H9 (cell line): ENCODE measurements at regions not wholly inside any gene's neighbourhood (a gene's known extent, or its start where the extent isn't known, plus 50 kb on each side); places are given as distances from the start of the nearest gene placed in this dataset.

Source experiments
- DNase-seq: peaks from one replicate; pipeline ENCODE4 v3.0.0-alpha.2; 2017
- H2AFZ ChIP-seq: one replicate; pipeline ENCODE4 v1.6.1; 2013; ENCODE audit warnings: mild to moderate bottlenecking, low read length, control low read depth, moderate library complexity
- H2AK5ac ChIP-seq: 2 replicates; pipeline ENCODE4 v1.6.1; 2013; ENCODE audit warnings: low read length, control low read depth, mixed read lengths; ENCODE audit not compliant: insufficient read length
- H2BK120ac ChIP-seq: one replicate; pipeline ENCODE4 v1.6.1; 2013; ENCODE audit warnings: low read depth, mild to moderate bottlenecking, low read length, control low read depth, inconsistent platforms; ENCODE audit not compliant: poor library complexity, severe bottlenecking
- H2BK12ac ChIP-seq: 2 replicates; pipeline ENCODE4 v1.6.1; 2013; ENCODE audit warnings: low read length, control low read depth, mixed read lengths, low read depth; ENCODE audit not compliant: insufficient read length
- H2BK15ac ChIP-seq: 2 replicates; pipeline ENCODE4 v1.6.1; 2013; ENCODE audit warnings: low read depth, low read length, control low read depth
- H2BK20ac ChIP-seq: one replicate; pipeline ENCODE4 v1.6.1; 2013; ENCODE audit warnings: low read depth, mild to moderate bottlenecking, low read length, control low read depth, inconsistent platforms; ENCODE audit not compliant: poor library complexity, severe bottlenecking
- H2BK5ac ChIP-seq: 2 replicates; pipeline ENCODE4 v1.6.1; 2013; ENCODE audit warnings: low read length, control low read depth, mixed read lengths; ENCODE audit not compliant: insufficient read length
- H3K14ac ChIP-seq: 2 replicates; pipeline ENCODE4 v1.6.1; 2013; ENCODE audit warnings: low read length, control low read depth; ENCODE audit not compliant: insufficient read depth
- H3K18ac ChIP-seq: 2 replicates; pipeline ENCODE4 v1.6.1; 2013; ENCODE audit warnings: low read depth, mild to moderate bottlenecking, mixed read lengths, low read length, control low read depth; ENCODE audit not compliant: insufficient read length
- H3K23ac ChIP-seq: 2 replicates; pipeline ENCODE4 v1.6.1; 2013; ENCODE audit warnings: low read length, control low read depth, mixed read lengths, low read depth; ENCODE audit not compliant: insufficient read length
- H3K23me2 ChIP-seq: 2 replicates; pipeline ENCODE4 v1.6.1; 2013; ENCODE audit warnings: low read depth, mild to moderate bottlenecking, mixed read lengths, low read length, control low read depth; ENCODE audit not compliant: insufficient read length, poor library complexity, severe bottlenecking
- H3K27ac ChIP-seq: 2 replicates; pipeline ENCODE4 v1.5.1; 2013; ENCODE audit warnings: low read length, control low read depth, mixed read lengths, low read depth; ENCODE audit not compliant: insufficient read length
- H3K27me3 ChIP-seq: 2 replicates; pipeline ENCODE4 v1.6.1; 2013; ENCODE audit warnings: low read length, control low read depth, inconsistent platforms; ENCODE audit not compliant: insufficient read depth
- H3K4ac ChIP-seq: 2 replicates; pipeline ENCODE4 v1.6.1; 2013; ENCODE audit warnings: low read depth, mild to moderate bottlenecking, control low read depth, inconsistent platforms, low read length, moderate library complexity
- H3K4me1 ChIP-seq: 2 replicates; pipeline ENCODE4 v1.6.1; 2013; ENCODE audit warnings: low read length, control low read depth, inconsistent platforms; ENCODE audit not compliant: insufficient read depth
- H3K4me2 ChIP-seq: 2 replicates; pipeline ENCODE4 v1.6.1; 2013; ENCODE audit warnings: low read length, control low read depth, mixed read lengths; ENCODE audit not compliant: insufficient read length, insufficient read depth
- H3K56ac ChIP-seq: 2 replicates; pipeline ENCODE4 v1.6.1; 2013; ENCODE audit warnings: low read depth, mild to moderate bottlenecking, mixed read lengths, low read length, control low read depth; ENCODE audit not compliant: insufficient read length
- H3K79me1 ChIP-seq: 2 replicates; pipeline ENCODE4 v1.6.1; 2013; ENCODE audit warnings: low read depth, mild to moderate bottlenecking, moderate library complexity, low read length, control low read depth, inconsistent platforms; ENCODE audit not compliant: insufficient read depth, poor library complexity, severe bottlenecking
- H3K79me2 ChIP-seq: 2 replicates; pipeline ENCODE4 v1.6.1; 2013; ENCODE audit warnings: low read length, control low read depth, inconsistent platforms; ENCODE audit not compliant: insufficient read depth
- H3K9ac ChIP-seq: 2 replicates; pipeline ENCODE4 v1.6.1; 2013; ENCODE audit warnings: low read length, control low read depth, mixed read lengths; ENCODE audit not compliant: insufficient read length; ENCODE audit errors: extremely low read depth
- H3K9me3 ChIP-seq: one replicate; pipeline ENCODE4 v1.6.1; 2013; ENCODE audit warnings: low read depth, low read length, inconsistent platforms; ENCODE audit not compliant: control insufficient read depth
- H3T11ph ChIP-seq: one replicate; pipeline ENCODE4 v1.6.1; 2013; ENCODE audit warnings: mild to moderate bottlenecking, low read length, control low read depth, inconsistent platforms
- H4K20me1 ChIP-seq: one replicate; pipeline ENCODE4 v1.6.1; 2013; ENCODE audit not compliant: control insufficient read depth, insufficient read length, insufficient read depth
- H4K5ac ChIP-seq: 2 replicates; pipeline ENCODE4 v1.6.1; 2013; ENCODE audit warnings: low read depth, mild to moderate bottlenecking, mixed read lengths, low read length, control low read depth; ENCODE audit not compliant: insufficient read length
- H4K8ac ChIP-seq: replicated peaks from 2 replicates; pipeline ENCODE4 v1.6.1; 2013; ENCODE audit warnings: low read length, control low read depth, mixed read lengths, low read depth; ENCODE audit not compliant: insufficient read length
- H4K91ac ChIP-seq: 2 replicates; pipeline ENCODE4 v1.6.1; 2013; ENCODE audit warnings: low read depth, mild to moderate bottlenecking, moderate library complexity, mixed read lengths, low read length, control low read depth; ENCODE audit not compliant: insufficient read length
- H3K27ac Mint-ChIP-seq, 3 experiments: 2 replicates in 2 of 3; 3 replicates in 1 of 3; pipeline ENCODE4 v1.8.0; 2020 to 2021; ENCODE audit warnings: mixed read lengths in 3 of 3, mild to moderate bottlenecking in 1 of 3, moderate library complexity in 1 of 3
- H3K27me3 Mint-ChIP-seq: 2 replicates; pipeline ENCODE4 v1.8.0; 2021; ENCODE audit warnings: low read depth, mild to moderate bottlenecking, moderate library complexity, mixed read lengths
- H3K36me3 Mint-ChIP-seq, 3 experiments: 2 replicates in 2 of 3; 3 replicates in 1 of 3; pipeline ENCODE4 v1.8.0; 2020 to 2021; ENCODE audit warnings: low read depth in 3 of 3, mixed read lengths in 3 of 3; ENCODE audit not compliant: insufficient read depth in 1 of 3
- H3K4me1 Mint-ChIP-seq, 2 experiments: 2 replicates each; pipeline ENCODE4 v1.8.0; 2020; ENCODE audit warnings: mixed read lengths in 2 of 2
- H3K4me3 Mint-ChIP-seq, 2 experiments: 2 replicates in 1 of 2; 3 replicates in 1 of 2; pipeline ENCODE4 v1.8.0; 2020 to 2021; ENCODE audit warnings: mild to moderate bottlenecking in 2 of 2, mixed read lengths in 2 of 2, moderate library complexity in 1 of 2
- H3K9me3 Mint-ChIP-seq, 2 experiments: 2 replicates in 1 of 2; 3 replicates in 1 of 2; pipeline ENCODE4 v1.8.0; 2020; ENCODE audit warnings: mild to moderate bottlenecking in 2 of 2, mixed read lengths in 2 of 2, moderate library complexity in 1 of 2
- WGBS: extraction: QIAGEN DNeasy Blood & Tissue Kit; methylation state at CpG from one replicate; pipeline ENCODE4 v1.1.7; 2013; ENCODE audit warnings: missing lambda C conversion rate, low lambda C conversion rate, mixed read lengths; ENCODE audit not compliant: insufficient read length; ENCODE audit errors: extremely low coverage; 5-methylcytosine and 5-hydroxymethylcytosine counted together
- TF ChIP-seq, protein P1 (sequence below): fragments of 200-600 bp; sonication (generic); conservative IDR thresholded peaks from 3 replicates; pipeline ENCODE4 v1.8.0; 2021; ENCODE audit warnings: antibody characterized with exemption, mild to moderate bottlenecking

- Histone ChIP-seq H2BK5ac (no peak overlapping the region), H3K27ac (no peak overlapping the region), H2AFZ (no peak overlapping the region), H3K23me2 (no peaks in the 10 kb centered on the region), H4K20me1 (no peaks in the 10 kb centered on the region), H3K27me3 (no peaks in the 10 kb centered on the region), H3K14ac (no peak overlapping the region), H4K5ac (no peak overlapping the region), H4K8ac (no peak overlapping the region), H3K4me1 (no peaks in the 10 kb centered on the region), H2BK12ac (no peak overlapping the region), H3K18ac (no peak overlapping the region), H3K9ac (no peak overlapping the region), H3T11ph (no peak overlapping the region), H2BK120ac (no peak overlapping the region), H4K91ac (no peak overlapping the region), H3K56ac (no peak overlapping the region), H2BK15ac (no peak overlapping the region), H2BK20ac (no peak overlapping the region), H3K23ac (no peak overlapping the region), H3K79me2 (no peaks in the 10 kb centered on the region), H3K79me1 (no peaks in the 10 kb centered on the region), H3K4ac (no peak overlapping the region), H3K9me3 (no peaks in the 10 kb centered on the region), H2AK5ac (no peak overlapping the region), H3K4me2 (no peak overlapping the region)
- no peak overlapping the region for H3K4me3 Mint-ChIP-seq
- DNase-seq = no peak
- H3K9me3 Mint-ChIP-seq = no peaks in the 10 kb centered on the region
- H3K27ac Mint-ChIP-seq = no peak overlapping the region
- H3K4me1 Mint-ChIP-seq = peaks cover 2 to 3% of the 10 kb centered on the region in 2 experiments; a peak in 2 of 4 replicates
- peaks cover 8% of the 10 kb centered on the region for H3K27me3 Mint-ChIP-seq
- WGBS = no CpG with 5 or more reads among the region's 6 CpGs
- TF ChIP-seq, protein P1, sequence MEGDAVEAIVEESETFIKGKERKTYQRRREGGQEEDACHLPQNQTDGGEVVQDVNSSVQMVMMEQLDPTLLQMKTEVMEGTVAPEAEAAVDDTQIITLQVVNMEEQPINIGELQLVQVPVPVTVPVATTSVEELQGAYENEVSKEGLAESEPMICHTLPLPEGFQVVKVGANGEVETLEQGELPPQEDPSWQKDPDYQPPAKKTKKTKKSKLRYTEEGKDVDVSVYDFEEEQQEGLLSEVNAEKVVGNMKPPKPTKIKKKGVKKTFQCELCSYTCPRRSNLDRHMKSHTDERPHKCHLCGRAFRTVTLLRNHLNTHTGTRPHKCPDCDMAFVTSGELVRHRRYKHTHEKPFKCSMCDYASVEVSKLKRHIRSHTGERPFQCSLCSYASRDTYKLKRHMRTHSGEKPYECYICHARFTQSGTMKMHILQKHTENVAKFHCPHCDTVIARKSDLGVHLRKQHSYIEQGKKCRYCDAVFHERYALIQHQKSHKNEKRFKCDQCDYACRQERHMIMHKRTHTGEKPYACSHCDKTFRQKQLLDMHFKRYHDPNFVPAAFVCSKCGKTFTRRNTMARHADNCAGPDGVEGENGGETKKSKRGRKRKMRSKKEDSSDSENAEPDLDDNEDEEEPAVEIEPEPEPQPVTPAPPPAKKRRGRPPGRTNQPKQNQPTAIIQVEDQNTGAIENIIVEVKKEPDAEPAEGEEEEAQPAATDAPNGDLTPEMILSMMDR = no peak
- H3K36me3 Mint-ChIP-seq = no peaks in the 10 kb centered on the region
Observed at GRCh38 chr9:86754581-86755560, 192.4 kb downstream of the GAS1 start.
